WI38 (cell line): ENCODE measurements at regions not wholly inside any gene's neighbourhood (a gene's known extent, or its start where the extent isn't known, plus 50 kb on each side); places are given as distances from the start of the nearest gene placed in this dataset.

Experiments
- H3K4me3 ChIP-seq: 2 replicates; pipeline ENCODE4 v1.5.1; 2011; ENCODE audit warnings: low read depth, mild to moderate bottlenecking, control low read depth, low read length
- TF ChIP-seq, protein P1 (sequence below): IDR thresholded peaks from 2 replicates; pipeline ENCODE4 v1.5.1; 2012; ENCODE audit warnings: low read depth, mild to moderate bottlenecking, control low read depth, low read length

- TF ChIP-seq, protein P1, sequence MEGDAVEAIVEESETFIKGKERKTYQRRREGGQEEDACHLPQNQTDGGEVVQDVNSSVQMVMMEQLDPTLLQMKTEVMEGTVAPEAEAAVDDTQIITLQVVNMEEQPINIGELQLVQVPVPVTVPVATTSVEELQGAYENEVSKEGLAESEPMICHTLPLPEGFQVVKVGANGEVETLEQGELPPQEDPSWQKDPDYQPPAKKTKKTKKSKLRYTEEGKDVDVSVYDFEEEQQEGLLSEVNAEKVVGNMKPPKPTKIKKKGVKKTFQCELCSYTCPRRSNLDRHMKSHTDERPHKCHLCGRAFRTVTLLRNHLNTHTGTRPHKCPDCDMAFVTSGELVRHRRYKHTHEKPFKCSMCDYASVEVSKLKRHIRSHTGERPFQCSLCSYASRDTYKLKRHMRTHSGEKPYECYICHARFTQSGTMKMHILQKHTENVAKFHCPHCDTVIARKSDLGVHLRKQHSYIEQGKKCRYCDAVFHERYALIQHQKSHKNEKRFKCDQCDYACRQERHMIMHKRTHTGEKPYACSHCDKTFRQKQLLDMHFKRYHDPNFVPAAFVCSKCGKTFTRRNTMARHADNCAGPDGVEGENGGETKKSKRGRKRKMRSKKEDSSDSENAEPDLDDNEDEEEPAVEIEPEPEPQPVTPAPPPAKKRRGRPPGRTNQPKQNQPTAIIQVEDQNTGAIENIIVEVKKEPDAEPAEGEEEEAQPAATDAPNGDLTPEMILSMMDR = no peak
- H3K4me3 ChIP-seq = no peak overlapping the region
Observed at GRCh38 chr5:2333291-2333690, 418.2 kb downstream of the IRX2 start.

- no peak overlapping the region for H3K4me3 ChIP-seq
- TF ChIP-seq, protein P1 = no peak
Observed at GRCh38 chr5:2332521-2332920, 419.0 kb downstream of the IRX2 start.

- H3K4me3 ChIP-seq = no peak overlapping the region
- TF ChIP-seq, protein P1 = no peak
Observed at GRCh38 chr5:2330325-2331130, 420.9 kb downstream of the IRX2 start.

DNA sequence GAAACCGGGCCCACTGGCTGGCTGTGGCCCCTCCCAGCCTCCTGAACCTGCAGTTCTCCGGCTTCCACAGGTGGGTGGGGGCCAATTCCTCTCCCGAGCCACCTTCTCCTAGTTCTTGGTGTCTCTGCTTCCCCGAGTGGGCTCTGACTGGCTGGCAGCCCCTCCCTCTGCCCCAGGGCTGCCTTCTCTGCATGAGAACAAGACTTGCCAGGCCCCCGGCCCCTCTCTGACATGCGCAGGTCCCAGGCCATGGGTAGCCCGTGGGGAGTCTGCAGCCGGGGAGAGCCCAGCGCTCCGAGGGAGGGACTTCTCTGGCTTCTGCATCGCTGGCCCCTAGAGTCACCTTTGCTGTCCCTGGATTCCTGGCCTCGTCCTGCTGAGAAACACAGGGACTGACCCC lies 421.7 kb downstream of the IRX2 start:
- H3K4me3 ChIP-seq = no peak overlapping the region
- TF ChIP-seq, protein P1 = no peak

GRCh38 chr5:2326601-2327000 lies 424.9 kb downstream of the IRX2 start:
- H3K4me3 ChIP-seq = no peak overlapping the region
- TF ChIP-seq, protein P1 = no peak

DNA sequence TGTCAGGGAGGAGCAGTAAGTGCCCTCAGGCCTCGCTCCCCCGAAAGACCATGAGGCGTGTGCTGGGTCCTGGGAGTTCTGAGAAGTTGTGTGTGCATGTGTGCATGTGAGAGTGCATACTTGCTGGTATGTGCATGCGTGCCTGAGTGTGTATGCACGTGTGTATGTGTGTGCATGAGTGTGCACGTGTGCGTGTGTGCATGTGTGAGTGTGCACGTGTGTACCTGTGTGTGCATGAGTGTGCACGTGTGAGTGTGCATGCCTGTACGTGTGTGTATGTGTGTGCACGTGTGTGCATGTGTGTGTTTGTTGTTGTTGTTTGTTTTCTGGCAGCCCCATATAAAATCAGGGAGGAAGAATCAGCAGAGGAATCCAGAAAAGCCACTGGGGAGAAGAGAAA lies 426.7 kb downstream of the IRX2 start:
- TF ChIP-seq, protein P1 = no peak
- H3K4me3 ChIP-seq = no peak overlapping the region

- TF ChIP-seq, protein P1 = no peak
Observed at GRCh38 chr5:2320611-2321010, 430.9 kb downstream of the IRX2 start.

More at GRCh38 chr5:2320611-2321010, 430.9 kb downstream of the IRX2 start:
- H3K4me3 ChIP-seq = no peak overlapping the region
